ENCODE measurements at regions not wholly inside any gene's neighbourhood (a gene's known extent, or its start where the extent isn't known, plus 50 kb on each side); places are given as distances from the start of the nearest gene placed in this dataset.

- TF ChIP-seq CTCF (IDR thresholded peaks at IDR 0.05) (no peak), ZFX (IDR thresholded peaks at IDR 0.05; ENCODE audit: borderline replicate concordance) (no peak)
- H3K27ac ChIP-seq: no peak overlapping the region
Measured at GRCh38 chr5:124438026-124438902, 308.2 kb downstream of the ZNF608 start.

GRCh38 chr5:124436294-124436693 lies 310.1 kb downstream of the ZNF608 start:
- no peak for TF ChIP-seq ZFX (IDR thresholded peaks at IDR 0.05; ENCODE audit: borderline replicate concordance)
- TF ChIP-seq CTCF (IDR thresholded peaks at IDR 0.05): no peak
- no peak overlapping the region for H3K27ac ChIP-seq

- H3K27ac ChIP-seq: no peak overlapping the region
- TF ChIP-seq ZFX (IDR thresholded peaks at IDR 0.05; ENCODE audit: borderline replicate concordance) (no peak), CTCF (IDR thresholded peaks at IDR 0.05) (no peak)
Measured at GRCh38 chr5:124433170-124433569, 313.3 kb downstream of the ZNF608 start.

GRCh38 chr5:124421584-124421983 lies 324.9 kb downstream of the ZNF608 start:
- H3K27ac ChIP-seq: no peak overlapping the region
- no peak for TF ChIP-seq CTCF (IDR thresholded peaks at IDR 0.05)
- no peak for TF ChIP-seq ZFX (IDR thresholded peaks at IDR 0.05; ENCODE audit: borderline replicate concordance)

- TF ChIP-seq ZFX (IDR thresholded peaks at IDR 0.05; ENCODE audit: borderline replicate concordance) (no peak), CTCF (IDR thresholded peaks at IDR 0.05) (no peak)
- H3K27ac ChIP-seq: no peak overlapping the region
Measured at GRCh38 chr5:124420952-124421351, 325.5 kb downstream of the ZNF608 start.

- no peak for TF ChIP-seq CTCF (IDR thresholded peaks at IDR 0.05)
- no peak for TF ChIP-seq ZFX (IDR thresholded peaks at IDR 0.05; ENCODE audit: borderline replicate concordance)
- H3K27ac ChIP-seq: no peak overlapping the region
Measured at GRCh38 chr5:124419531-124419930, 326.9 kb downstream of the ZNF608 start.

GRCh38 chr5:124418390-124418789 lies 328.0 kb downstream of the ZNF608 start:
- TF ChIP-seq CTCF (IDR thresholded peaks at IDR 0.05) (no peak), ZFX (IDR thresholded peaks at IDR 0.05; ENCODE audit: borderline replicate concordance) (no peak)
- H3K27ac ChIP-seq: no peak overlapping the region

All from 22Rv1 (cell line).